Left lung (tissue), 4 donors: ENCODE measurements at regions not wholly inside any gene's neighbourhood (a gene's known extent, or its start where the extent isn't known, plus 50 kb on each side); places are given as distances from the start of the nearest gene placed in this dataset.

Source experiments
- ATAC-seq: fragments of 200-7000 bp; cut with Tn5 transposase; one replicate; pipeline ENCODE4 v1.9.1; 2020; ENCODE audit warnings: moderate library complexity
- DNase-seq, 4 donors: peaks; one replicate each; pipeline ENCODE4 v3.0.0-alpha.2; 2013 to 2020
- H3K27ac ChIP-seq, 2 donors: fragments of 200-600 bp; sonication (generic) in 1 of 2; one replicate each; pipeline versions ENCODE4 v1.5.0 to v1.8.0; 2020 to 2021
- H3K27me3 ChIP-seq, 2 donors: fragments of 200-600 bp; sonication (generic) in 1 of 2; one replicate each; pipeline versions ENCODE4 v1.5.0 to v1.8.0; 2020 to 2021
- H3K36me3 ChIP-seq, 2 donors: fragments of 200-600 bp; sonication (generic) in 1 of 2; one replicate each; pipeline versions ENCODE4 v1.5.0 to v1.8.0; 2020 to 2021
- H3K4me1 ChIP-seq, 2 donors: fragments of 200-600 bp; one replicate each; pipeline ENCODE4 v1.8.0; 2021
- H3K4me3 ChIP-seq, 2 donors: fragments of 200-600 bp; sonication (generic) in 1 of 2; one replicate each; pipeline versions ENCODE4 v1.5.0 to v1.8.0; 2020 to 2021; ENCODE audit warnings: mild to moderate bottlenecking in 1 of 2
- H3K9me3 ChIP-seq, 2 donors: fragments of 200-600 bp; sonication (generic) in 1 of 2; one replicate each; pipeline versions ENCODE4 v1.5.0 to v1.8.0; 2020 to 2021
- CTCF ChIP-seq, 2 donors: fragments of 200-600 bp; sonication (generic) in 1 of 2; IDR thresholded peaks; one replicate each; pipeline versions ENCODE4 v1.5.0 to v1.8.0; 2021; ENCODE audit warnings: antibody characterized with exemption in 2 of 2
- intact Hi-C, 2 donors: fragments of 100-400 bp; cut with DNase I; formaldehyde crosslinking; loops; one replicate each; pipeline versions ENCODE4 v1.11.2 to v1.14.2; 2022
- donor health status: DM: no; HTN: yes; CAD: no.
- donor health status: DM: no; HTN: no; CAD: no.

GRCh38 chr4:13159041-13159620, 325.0 kb downstream of the RAB28 start:
- no peaks in the 10 kb centered on the region for H3K9me3 ChIP-seq
- H3K4me3 ChIP-seq = no peak overlapping the region
- no peaks in the 10 kb centered on the region for H3K27me3 ChIP-seq
- TF ChIP-seq CTCF (IDR thresholded peaks at IDR 0.05) = no peak
- H3K4me1 ChIP-seq = no peaks in the 10 kb centered on the region
- intact Hi-C loops = no loop called here
- ATAC-seq (no peak), DNase-seq (no peak)
- H3K27ac ChIP-seq = no peak overlapping the region
- H3K36me3 ChIP-seq = no peaks in the 10 kb centered on the region

GRCh38 chr4:13151194-13151593, 332.9 kb downstream of the RAB28 start:
- no peak for DNase-seq
- Histone ChIP-seq H3K36me3 (no peaks in the 10 kb centered on the region), H3K4me1 (no peaks in the 10 kb centered on the region), H3K9me3 (peaks cover 0 to 4% of the 10 kb centered on the region in 2 donors), H3K27ac (no peak overlapping the region), H3K27me3 (no peaks in the 10 kb centered on the region), H3K4me3 (no peak overlapping the region)
- intact Hi-C loops = no loop called here
- ATAC-seq = no peak
- TF ChIP-seq CTCF (IDR thresholded peaks at IDR 0.05) = no peak

- Histone ChIP-seq H3K27ac (no peak overlapping the region), H3K27me3 (no peaks in the 10 kb centered on the region), H3K36me3 (no peaks in the 10 kb centered on the region), H3K4me3 (no peak overlapping the region), H3K9me3 (no peaks in the 10 kb centered on the region), H3K4me1 (no peaks in the 10 kb centered on the region)
- no peak for TF ChIP-seq CTCF (IDR thresholded peaks at IDR 0.05)
- no peak for ATAC-seq
- DNase-seq = peak in 2 of 4 donors; percentile 18 to 21
- intact Hi-C loops = no loop called here
Measured at GRCh38 chr4:13143222-13144070, 340.7 kb downstream of the RAB28 start.

GRCh38 chr4:13142726-13143125, 341.4 kb downstream of the RAB28 start:
- intact Hi-C loops = no loop called here
- DNase-seq (no peak), ATAC-seq (no peak)
- H3K36me3 ChIP-seq = no peaks in the 10 kb centered on the region
- no peaks in the 10 kb centered on the region for H3K4me1 ChIP-seq
- no peak overlapping the region for H3K4me3 ChIP-seq
- no peaks in the 10 kb centered on the region for H3K9me3 ChIP-seq
- no peak for TF ChIP-seq CTCF (IDR thresholded peaks at IDR 0.05)
- H3K27me3 ChIP-seq = no peaks in the 10 kb centered on the region
- H3K27ac ChIP-seq = no peak overlapping the region

- no peaks in the 10 kb centered on the region for H3K36me3 ChIP-seq
- intact Hi-C loops = no loop called here
- no peak for TF ChIP-seq CTCF (IDR thresholded peaks at IDR 0.05)
Measured at GRCh38 chr4:13142191-13142590, 341.9 kb downstream of the RAB28 start.

More at GRCh38 chr4:13142191-13142590, 341.9 kb downstream of the RAB28 start:
- H3K9me3 ChIP-seq = no peaks in the 10 kb centered on the region
- H3K27me3 ChIP-seq = no peaks in the 10 kb centered on the region
- ATAC-seq (no peak), DNase-seq (no peak)
- no peak overlapping the region for H3K27ac ChIP-seq
- no peaks in the 10 kb centered on the region for H3K4me1 ChIP-seq
- no peak overlapping the region for H3K4me3 ChIP-seq
